GM19025 (cell line): ENCODE measurements at regions not wholly inside any gene's neighbourhood (a gene's known extent, or its start where the extent isn't known, plus 50 kb on each side); places are given as distances from the start of the nearest gene placed in this dataset.
"Not testable (repeated sequence)": the region's sequence is repeated elsewhere in the genome, so short reads cannot be mapped to it uniquely, and the experiment has no call there.

Source experiments
- ATAC-seq: cut with Tn5 transposase; IDR thresholded peaks from one replicate; pipeline ENCODE4 v1.9.1; 2021; ENCODE audit warnings: mild to moderate bottlenecking, low read depth, moderate library complexity; ENCODE audit not compliant: unreplicated experiment

DNA sequence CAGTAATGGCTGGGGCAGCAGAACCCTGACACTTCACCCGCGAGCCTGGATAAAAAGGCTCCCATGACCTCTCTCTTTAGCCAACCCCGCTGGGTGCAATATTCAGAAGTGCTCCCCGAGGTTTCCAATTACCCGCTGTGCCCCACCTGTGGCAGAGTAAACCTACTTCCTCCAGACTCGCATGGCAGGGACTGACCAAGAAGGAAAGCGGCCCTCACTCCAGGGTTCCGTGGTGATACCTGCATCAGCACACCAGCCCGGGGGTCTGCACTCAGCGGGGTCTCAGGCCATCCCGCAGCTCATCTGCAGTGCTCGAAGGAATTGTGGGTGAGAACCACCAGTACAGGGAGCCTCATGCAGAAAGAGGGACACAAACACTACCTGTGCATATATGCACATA lies 136.3 kb upstream of the FMN2 start:
- ATAC-seq: no peak

DNA sequence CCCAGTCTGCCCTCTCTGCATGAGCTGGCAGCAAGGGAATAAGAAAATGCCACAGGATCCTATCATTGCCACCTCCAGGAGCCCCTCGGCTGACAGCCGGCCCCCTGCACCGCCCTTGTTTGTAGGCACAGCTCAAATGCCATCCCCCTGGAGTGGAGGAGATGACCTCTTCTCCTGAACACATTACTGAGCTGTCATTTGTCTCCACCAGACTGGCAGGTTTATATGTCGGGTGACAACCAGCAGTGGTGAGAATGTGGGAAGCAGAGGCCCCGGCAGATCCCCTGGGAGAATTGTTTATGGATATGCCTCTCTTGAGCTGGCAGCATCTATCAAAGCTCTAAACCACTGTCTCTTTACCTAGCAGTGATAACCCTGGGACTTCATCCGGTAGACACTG lies 135.4 kb upstream of the FMN2 start:
- ATAC-seq: no peak

DNA sequence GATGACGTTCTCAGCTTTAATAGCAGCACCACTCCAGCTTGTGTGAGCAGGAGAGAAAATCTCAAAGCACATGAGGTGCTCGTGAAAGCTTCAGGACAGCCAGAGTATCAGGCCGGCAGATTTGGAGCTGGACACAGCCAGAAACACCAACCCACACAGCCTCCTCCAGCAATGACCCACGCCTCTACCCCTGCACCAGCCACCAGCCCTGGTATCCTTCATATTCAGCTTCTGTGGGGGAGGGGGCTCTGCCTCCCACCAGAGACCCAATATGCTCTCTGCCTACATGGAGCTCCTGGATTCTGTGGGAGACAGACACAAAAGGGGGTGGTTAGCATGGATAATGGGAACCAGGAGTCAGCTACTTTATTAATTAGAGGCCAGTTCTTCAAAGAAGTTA lies 133.6 kb upstream of the FMN2 start:
- ATAC-seq: no peak

DNA sequence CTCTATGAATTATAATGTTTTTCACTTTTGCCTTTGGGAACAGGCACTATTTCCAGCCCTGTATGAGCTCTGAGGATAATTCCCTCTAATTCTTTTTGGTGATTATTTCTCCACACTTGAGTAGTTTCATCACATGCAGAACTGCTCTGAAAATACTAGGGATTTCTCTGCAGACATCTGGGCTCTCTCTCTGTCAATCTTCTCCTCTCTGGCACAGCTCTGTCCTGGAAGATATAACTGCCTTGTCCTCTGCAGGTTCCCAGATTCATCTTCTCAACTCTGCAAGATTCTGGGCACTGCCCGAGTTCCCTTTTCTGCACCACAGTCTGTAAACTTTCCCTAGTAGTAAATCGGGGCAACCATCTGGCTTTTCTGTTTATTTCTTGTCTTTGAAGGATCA lies 131.3 kb upstream of the FMN2 start:
- ATAC-seq: no peak

DNA sequence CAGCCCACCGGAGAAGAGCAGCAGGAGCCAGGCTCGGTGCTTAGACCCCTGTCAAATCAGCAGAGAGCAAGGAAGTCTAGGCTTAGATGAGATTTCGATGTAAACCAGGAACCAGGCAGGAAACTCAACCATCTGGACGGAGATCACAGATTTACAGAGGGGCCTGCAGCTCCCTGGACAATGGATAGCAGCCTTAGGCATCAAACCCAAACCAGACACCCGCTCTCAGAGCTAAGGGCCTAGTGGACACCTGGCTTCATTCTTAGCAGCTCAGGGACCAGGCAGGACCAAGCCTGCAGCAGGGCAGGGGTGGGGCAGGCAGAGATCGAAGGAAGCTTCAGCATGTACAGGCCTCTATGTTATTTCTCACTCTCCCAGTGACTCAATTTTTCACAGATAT lies 127.8 kb upstream of the FMN2 start:
- no peak for ATAC-seq

DNA sequence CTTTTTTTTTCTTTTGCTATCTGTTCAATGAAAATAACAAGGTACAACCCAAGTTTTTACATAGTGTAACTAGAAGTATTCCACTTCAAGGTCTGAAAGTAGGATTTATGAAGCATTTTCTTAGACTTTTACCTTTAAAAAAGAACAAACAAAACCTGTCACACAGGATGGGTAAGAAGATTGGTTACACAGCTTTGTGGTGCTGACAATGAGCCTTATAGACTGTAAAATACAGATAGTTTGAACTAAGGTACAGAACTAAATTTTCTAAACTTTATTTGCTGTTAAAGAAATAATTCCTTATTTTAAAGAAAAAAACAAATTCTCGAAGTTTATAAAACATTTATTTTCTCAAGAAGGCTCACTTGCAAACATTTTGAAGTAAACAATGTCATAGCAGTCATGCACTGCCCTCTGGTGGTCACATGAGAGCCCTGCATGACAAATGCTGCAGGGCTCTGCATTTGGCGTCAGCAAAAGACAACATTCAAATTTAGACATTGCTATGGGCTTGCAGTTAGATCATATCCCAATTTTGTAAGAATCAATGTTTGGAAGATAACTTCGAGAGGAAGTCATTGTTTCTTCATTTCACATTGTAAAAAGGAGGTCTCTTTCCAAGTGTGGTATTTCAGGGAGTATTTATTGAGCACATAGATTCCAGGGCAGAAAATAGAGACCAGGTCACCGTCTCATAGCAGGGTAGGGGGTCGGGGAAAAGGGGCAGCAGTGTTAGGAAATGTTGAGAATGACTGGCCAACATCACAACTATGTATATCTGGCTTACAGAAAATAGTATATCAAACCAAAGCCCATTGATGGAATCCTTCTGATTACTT lies 115.3 kb upstream of the FMN2 start:
- peak; percentile 81 for ATAC-seq

DNA sequence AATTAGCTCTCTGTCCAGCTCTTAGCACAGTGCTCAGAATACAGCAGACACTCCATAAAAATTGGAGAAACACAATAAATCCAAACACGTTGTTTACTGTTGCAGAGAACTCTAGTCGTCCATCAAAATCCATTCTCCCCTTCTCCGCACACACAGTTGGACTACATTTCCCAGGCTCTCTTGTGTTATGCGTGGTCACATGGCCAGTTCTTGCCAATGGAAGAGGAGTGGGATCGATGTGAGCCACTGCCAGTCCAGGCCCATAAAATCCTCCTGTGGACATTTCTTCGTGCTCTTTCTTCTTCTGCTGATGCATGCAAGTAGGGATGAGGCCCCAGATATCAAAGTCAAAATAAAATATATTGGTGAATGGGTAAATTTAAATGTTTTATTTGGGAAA lies 114.3 kb upstream of the FMN2 start:
- no peak for ATAC-seq

DNA sequence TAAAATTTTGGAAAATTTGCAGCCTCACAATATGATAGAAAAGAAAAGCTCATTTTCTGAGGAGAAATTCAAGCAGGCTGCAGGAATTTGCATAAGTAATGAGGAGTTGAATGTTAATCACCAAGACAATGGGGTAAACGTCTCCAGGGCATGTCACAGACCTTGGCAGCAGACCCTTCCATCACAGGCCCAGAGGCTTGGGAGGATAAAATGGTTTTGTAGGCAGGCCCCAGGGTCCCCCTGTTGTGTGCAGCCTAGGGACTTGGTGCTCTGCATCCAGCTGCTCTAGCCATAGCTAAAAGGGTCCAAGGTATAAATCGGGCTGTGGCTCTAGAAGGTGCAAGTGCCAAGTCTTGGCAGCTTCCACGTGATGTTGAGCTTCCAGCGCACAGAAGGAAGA lies 112.2 kb upstream of the FMN2 start:
- ATAC-seq: no peak

DNA sequence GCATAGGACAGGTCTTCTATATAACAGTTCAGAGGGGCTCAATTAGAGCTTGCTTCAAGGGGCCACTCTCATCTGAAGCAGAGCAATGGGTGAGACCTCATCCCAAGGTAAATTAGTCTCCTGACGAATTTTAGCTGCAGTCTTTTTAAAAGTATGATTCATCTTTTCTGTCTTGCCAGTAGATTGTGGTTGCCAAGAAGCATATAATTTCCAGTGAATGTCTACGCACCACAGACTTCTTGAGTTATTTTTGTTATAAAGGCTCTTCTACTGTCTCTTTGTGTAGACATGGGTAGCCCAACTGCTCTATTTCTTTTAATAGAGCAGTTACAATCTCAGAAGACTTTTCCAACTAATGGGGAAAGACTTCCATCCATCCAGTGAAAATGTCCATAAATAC lies 108.9 kb upstream of the FMN2 start:
- ATAC-seq: no peak

DNA sequence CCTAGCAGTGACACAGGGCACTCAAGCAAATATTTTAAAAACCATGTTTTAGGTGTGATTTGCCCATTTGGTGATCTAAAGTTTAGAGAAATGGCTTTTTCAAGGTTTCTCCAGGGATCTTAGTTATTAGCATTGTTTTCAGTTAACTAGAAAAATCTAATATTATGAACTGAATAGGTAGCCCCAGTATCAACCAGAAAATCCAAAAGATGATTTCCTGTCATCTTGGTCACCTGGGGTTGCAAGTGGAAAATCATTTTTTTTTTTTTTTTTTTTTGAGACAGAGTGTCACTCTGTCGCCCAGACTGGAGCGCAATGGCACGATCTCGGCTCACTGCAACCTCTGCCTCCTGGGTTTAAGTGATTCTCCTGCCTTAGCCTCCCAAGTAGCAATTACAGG lies 106.6 kb upstream of the FMN2 start:
- ATAC-seq: no peak

DNA sequence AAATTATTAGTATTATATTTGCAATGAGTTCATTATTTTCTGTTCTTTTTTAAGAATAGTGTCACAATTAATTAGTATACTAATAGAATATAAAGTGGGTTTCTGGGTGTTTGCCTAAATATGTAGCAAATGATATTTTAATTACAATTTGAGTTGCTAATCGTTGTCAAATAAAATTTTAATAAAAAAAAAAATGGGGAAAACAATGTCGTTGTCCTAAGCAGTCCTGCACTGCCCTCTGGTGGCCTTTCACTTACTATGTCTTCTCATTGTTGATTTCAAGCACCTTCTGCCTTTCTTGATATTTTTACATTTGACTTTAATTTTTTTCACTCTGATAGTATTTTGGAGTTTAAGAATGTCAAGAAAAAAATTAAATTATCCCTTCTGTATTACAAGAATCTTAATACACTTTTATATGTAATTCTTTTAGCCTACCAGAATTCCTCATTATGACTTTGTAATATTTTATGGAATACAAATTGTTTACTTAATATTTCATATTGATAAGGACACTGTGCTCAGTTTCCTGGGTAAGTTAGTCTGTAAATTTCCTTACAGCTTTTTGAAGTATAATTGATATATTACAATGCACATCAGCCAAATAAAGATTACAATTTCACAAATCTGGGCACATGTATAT lies 104.5 kb upstream of the FMN2 start:
- ATAC-seq: no peak

DNA sequence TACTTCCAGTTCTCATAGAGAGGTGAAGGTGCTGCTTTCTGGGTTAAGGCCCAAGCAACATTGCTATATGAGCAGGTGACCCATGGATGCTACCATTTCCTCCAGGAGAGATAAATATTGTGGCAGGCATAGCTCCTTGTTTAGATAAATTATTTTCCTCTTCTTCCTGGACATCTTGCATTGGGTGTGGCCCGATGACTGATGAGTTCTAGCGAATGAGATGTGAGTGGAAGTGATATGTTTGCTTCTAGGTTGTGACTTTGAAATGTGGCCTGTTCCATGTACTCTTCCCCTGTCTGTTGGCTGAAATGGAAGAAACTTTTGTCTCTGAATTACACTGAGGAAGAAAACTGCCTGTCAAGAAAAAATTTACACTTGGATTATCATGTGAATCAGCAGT lies 101.7 kb upstream of the FMN2 start:
- ATAC-seq: no peak

DNA sequence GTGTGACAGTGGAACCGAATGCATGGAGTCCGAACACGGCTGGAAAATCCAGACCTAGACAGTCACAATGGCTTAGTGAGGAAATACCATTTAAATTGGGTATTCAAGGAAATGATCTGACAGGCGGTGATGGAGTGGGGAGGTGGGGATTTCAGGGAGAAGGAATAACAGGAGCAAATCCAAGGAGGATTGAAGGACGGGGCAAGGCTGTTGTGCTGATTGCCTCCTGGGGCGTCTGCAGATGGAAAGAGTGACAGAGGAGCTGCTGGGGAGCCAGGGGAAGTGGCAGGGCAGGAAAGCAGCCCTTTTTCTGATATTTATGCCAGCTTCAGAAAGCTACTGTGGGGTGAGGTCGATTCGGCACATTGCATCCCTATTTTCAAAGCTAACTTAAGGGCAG lies 99.1 kb upstream of the FMN2 start:
- ATAC-seq: not testable (repeated sequence)

DNA sequence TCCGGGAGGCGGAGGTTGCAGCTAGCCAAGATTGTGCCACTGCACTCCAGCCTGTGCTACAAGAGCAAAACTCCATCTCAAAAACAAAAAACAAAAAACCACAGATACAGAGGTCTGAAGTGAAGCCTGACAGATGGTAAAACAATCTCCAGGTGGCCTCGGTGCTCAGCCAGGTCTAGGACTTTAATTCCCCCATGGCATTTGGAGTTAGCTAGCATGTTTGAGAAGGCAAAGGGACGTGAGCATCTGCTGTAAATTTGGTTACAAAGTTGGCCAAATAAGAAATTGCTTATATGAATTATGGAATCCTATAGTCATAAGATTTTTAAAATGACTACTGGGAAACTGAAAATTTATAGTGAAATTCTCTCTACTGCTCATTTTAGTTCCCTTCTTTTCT lies 98.3 kb upstream of the FMN2 start:
- no peak for ATAC-seq

DNA sequence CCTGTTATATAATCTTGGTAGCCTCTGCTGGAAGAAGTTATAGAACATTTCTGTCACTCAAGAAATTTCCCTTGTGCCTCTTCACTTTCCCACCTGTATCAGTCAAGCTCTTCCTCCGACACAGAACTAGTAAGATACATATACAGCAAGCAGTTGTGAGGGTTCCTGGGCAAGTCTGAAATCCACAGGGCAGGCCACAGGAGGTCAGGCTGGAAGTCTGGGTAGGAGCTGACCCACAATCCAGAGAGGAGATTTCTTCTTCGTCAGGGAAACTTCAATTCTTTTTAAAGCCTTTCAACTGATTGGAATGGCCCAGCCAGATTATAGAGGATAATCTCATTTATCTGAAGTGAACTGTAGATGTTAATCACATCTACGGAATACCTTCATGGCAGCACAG lies 96.4 kb upstream of the FMN2 start:
- no peak for ATAC-seq

DNA sequence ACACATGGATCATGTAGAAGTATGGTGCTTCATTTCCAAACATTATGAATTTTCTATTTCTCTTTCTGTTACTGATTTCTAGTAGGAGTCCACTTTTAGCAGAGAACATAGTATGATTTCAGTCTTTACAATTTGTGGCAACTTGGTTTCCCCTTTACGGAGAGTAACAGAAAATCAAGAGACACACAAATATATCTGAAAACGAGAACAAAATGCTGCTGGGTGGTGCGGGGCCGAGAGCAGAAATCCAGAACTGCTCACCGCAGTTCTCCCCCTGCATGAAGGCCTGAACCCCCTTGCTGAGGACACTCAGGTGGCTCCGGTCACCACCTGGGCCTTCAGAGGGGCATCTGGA lies 94.5 kb upstream of the FMN2 start:
- ATAC-seq: no peak

DNA sequence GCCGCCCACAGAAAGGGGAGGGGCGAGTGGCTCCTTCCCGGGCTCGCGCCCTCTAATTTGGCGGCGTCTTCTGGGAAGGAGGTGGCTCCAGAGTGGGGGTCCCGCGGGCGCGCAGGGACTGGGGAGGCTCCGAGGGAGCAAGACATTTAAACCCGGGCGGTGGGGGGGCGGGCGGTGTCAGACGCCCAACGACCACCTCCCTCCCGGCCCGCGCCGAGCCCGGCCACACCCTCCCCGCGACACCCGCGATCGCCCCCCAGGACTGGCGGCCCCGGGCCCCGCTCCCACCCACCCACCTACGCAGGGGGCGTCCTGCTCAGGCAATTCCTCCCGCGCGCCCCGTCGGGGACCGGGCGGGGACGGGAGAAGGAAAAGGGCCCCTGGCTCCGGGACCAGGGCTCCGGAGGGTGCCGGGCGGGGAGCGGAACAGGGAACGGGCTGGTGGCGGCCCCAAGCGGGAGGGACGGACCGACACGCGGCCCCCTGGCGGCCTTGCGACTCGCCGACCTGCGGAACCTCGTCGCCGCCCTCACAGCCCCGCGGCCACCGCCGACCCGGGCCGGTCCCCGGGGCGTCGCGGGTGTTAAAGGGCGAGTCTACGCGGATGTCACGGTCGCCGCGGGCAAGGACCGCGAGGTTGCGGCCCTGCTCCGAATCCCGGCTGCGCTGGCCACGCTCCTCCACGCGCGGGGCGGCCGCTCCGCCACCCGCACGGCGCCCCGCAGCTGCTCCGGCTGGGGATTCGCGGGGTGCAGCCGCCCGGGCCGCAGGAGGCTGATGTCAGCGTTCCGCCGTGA lies 94.0 kb upstream of the FMN2 start:
- ATAC-seq: no peak

DNA sequence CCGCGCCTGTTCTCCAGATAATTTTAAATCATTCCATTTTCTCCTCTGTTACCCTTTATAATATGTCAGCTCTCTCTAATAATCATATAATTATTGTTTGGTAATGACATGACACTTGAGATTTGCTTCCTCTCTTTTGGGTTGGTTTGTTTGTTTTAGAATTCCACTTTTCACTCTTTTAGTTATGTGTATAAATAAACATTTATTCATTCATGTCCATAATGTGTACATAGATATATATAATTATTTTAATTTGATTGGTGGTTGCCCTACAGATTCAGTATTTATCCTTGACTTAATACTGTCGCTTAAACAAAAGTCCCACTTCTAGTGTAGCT lies 93.4 kb upstream of the FMN2 start:
- ATAC-seq: no peak

DNA sequence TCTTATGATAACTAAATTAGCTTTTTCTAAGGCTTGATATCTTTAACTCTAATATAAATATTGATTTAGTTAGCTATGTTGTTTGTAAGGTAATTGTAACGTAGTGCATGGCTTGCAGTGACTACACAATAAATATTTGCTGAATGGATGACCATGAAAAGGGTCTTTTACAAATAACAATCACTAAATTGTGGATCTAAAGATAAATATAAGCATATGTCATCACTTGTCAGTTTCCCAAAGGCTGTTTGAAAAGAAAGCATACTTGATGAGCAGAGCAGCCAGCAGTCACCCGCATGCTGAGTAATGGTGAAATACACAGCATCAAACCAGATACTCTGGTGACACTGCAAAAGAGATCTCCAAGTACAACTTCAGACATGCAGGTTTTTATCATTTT lies 92.5 kb upstream of the FMN2 start:
- no peak for ATAC-seq

DNA sequence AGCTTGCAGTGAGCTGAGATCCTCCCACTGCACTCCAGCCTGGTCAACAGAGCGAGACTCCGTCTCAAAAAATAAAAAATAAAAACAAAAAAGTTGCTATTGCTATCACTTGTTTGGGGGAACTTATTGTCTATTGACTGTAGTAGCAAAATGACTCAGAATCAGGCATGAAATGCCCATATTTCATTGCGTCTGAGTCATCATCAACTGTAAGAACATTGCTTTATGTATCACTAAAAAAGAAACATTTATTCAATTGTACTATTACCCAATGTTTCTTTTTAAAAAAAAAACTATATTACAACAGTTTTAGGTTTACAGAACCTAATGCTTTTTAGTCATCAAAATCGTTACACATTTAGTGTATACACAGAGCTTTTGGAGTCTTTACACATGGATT lies 91.0 kb upstream of the FMN2 start:
- ATAC-seq: no peak

DNA sequence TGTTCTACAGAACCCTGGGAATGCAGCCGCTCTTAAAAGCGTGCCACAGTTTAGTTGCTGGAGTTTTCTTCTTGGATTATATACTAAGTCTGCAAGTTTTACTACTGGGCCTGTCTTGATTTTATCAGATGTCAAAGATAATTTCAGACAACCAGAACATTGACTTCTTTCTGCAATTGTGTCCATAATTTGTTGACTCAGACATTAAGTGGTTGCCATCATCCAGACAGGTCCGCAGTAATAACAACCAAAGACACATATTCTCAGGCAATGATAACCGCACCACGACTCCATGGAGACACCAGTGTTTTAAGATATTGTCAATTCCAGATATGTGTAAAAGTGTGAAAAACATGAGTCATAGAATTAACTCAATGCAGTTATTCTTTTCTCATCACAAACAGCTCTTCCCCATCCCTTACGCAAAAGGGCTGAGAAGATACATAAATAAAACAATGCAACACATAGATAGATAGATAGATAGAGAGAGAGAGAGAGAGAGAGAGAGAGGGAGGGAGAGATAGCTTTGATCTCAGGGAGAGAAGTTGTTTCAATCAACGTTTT lies 90.4 kb upstream of the FMN2 start:
- no peak for ATAC-seq
